Skeletal muscle satellite cell (primary cell): ENCODE measurements at regions not wholly inside any gene's neighbourhood (a gene's known extent, or its start where the extent isn't known, plus 50 kb on each side); places are given as distances from the start of the nearest gene placed in this dataset.

Experiments
- H3K27me3 ChIP-seq: 2 replicates; pipeline ENCODE4 v1.7.0; 2013; ENCODE audit warnings: low read length; ENCODE audit not compliant: control insufficient read depth, insufficient read depth
- H3K36me3 ChIP-seq: 2 replicates; pipeline ENCODE4 v1.7.0; 2013; ENCODE audit warnings: mild to moderate bottlenecking, control low read depth, low read length; ENCODE audit not compliant: insufficient read depth
- H3K4me1 ChIP-seq: 2 replicates; pipeline ENCODE4 v1.7.0; 2013; ENCODE audit warnings: low read length; ENCODE audit not compliant: control insufficient read depth, insufficient read depth
- H3K4me2 ChIP-seq: 2 replicates; pipeline ENCODE4 v1.7.0; 2013; ENCODE audit warnings: mild to moderate bottlenecking, low read length
- H3K4me3 ChIP-seq: 2 replicates; pipeline ENCODE4 v1.7.0; 2013; ENCODE audit warnings: low read length
- H3K9ac ChIP-seq: 2 replicates; pipeline ENCODE4 v1.7.0; 2013; ENCODE audit warnings: mild to moderate bottlenecking, low read depth, low read length, moderate library complexity
- H3K9me3 ChIP-seq: replicated peaks from 2 replicates; pipeline ENCODE4 v1.7.0; 2013; ENCODE audit warnings: mild to moderate bottlenecking, control low read depth, low read length

- Histone ChIP-seq H3K9ac (no peak overlapping the region), H3K36me3 (no peaks in the 10 kb centered on the region), H3K27me3 (no peaks in the 10 kb centered on the region), H3K4me1 (no peaks in the 10 kb centered on the region), H3K4me3 (no peak overlapping the region), H3K9me3 (no peaks in the 10 kb centered on the region), H3K4me2 (no peak overlapping the region)
These were observed 190.7 kb upstream of the TAC1 start for GRCh38 chr7:97541188-97541587.

DNA sequence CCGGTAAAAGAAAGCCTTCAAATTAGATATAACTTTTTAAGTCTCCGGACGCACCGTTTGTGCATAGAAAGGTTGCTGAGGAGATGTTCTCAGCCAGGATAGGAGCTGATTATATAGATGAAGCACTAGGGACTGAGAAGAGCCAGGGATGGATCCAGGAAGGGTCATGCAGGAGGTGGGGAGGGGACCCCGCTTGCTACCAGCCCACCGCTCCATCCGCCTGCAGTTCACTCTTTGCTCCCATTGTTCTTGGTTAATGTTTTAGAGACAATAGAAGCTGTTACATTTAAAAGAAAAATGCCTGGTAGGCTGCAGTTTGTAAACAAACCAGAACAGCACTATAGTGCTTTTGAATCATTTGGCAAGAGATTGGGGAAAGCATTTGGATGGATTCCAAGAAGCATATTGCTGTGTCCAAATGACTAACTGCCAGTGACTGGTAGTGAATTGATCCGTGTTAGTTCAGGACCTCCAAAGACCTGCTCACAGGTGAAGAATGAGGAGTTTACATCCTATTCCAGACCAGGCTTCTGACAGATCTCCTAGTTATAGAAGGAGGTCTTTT, 175.9 kb upstream of the TAC1 start:
- Histone ChIP-seq H3K4me2 (no peak overlapping the region), H3K36me3 (no peaks in the 10 kb centered on the region), H3K9ac (no peak overlapping the region), H3K9me3 (peaks cover 4% of the 10 kb centered on the region), H3K4me1 (no peaks in the 10 kb centered on the region), H3K27me3 (no peaks in the 10 kb centered on the region), H3K4me3 (no peak overlapping the region)

GRCh38 chr7:97565665-97566064, 166.2 kb upstream of the TAC1 start:
- peaks cover 4% of the 10 kb centered on the region for H3K9me3 ChIP-seq

GRCh38 chr7:97573065-97573464, 158.8 kb upstream of the TAC1 start:
- no peak overlapping the region for H3K4me3 ChIP-seq
- H3K9me3 ChIP-seq, result peaks cover 4% of the 10 kb centered on the region
- no peak overlapping the region for H3K4me2 ChIP-seq
- no peaks in the 10 kb centered on the region for H3K4me1 ChIP-seq
- no peaks in the 10 kb centered on the region for H3K36me3 ChIP-seq
- no peaks in the 10 kb centered on the region for H3K27me3 ChIP-seq
- H3K9ac ChIP-seq, result no peak overlapping the region

More at GRCh38 chr7:97565665-97566064, 166.2 kb upstream of the TAC1 start:
- no peaks in the 10 kb centered on the region for H3K36me3 ChIP-seq
- H3K4me3 ChIP-seq, result no peak overlapping the region
- H3K4me2 ChIP-seq, result no peak overlapping the region
- no peak overlapping the region for H3K9ac ChIP-seq
- H3K4me1 ChIP-seq, result no peaks in the 10 kb centered on the region
- no peaks in the 10 kb centered on the region for H3K27me3 ChIP-seq

DNA sequence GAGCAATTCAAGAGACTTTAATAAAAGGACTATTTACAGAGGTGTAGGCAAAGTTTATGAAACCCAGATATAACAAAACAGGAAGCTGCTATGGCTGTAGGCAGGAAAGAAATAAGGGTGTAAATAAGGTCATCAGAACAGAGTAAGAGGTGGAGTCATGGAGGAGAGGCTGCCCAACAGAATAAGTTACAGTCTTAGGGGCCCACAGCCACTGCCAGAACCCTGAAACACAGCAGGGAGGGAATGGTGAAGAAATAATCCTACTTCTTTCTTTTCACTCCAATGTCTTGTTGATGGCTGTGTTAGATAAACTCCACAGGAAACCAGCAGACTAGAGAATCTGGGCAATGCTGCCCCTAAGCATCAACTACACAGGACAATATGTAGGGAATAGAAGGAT, 155.8 kb upstream of the TAC1 start:
- Histone ChIP-seq H3K36me3 (no peaks in the 10 kb centered on the region), H3K4me3 (no peak overlapping the region), H3K9ac (no peak overlapping the region), H3K9me3 (no peaks in the 10 kb centered on the region), H3K4me1 (no peaks in the 10 kb centered on the region), H3K27me3 (no peaks in the 10 kb centered on the region), H3K4me2 (no peak overlapping the region)

DNA sequence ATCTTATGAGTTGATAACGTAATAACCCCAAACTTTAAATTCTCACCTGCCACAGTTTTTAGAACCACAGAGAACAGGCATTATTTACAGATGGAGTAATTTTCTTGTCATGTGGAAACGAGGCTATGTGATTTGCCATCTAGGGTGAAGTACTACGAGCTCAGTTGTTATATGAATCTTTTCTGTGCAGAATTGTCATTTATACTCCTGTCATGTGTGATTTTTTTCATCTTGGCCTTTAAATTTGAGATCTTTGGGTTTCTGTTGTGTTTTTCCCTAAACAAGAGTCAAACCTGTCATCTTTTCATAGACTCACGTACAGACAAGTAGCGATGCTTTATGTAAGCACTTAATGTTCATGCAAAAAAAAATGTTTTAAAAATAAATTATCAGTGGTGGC, 153.7 kb upstream of the TAC1 start:
- H3K4me3 ChIP-seq, result no peak overlapping the region
- no peaks in the 10 kb centered on the region for H3K36me3 ChIP-seq
- H3K9ac ChIP-seq, result no peak overlapping the region
- H3K4me2 ChIP-seq, result no peak overlapping the region
- no peaks in the 10 kb centered on the region for H3K27me3 ChIP-seq
- H3K9me3 ChIP-seq, result no peaks in the 10 kb centered on the region
- H3K4me1 ChIP-seq, result no peaks in the 10 kb centered on the region

DNA sequence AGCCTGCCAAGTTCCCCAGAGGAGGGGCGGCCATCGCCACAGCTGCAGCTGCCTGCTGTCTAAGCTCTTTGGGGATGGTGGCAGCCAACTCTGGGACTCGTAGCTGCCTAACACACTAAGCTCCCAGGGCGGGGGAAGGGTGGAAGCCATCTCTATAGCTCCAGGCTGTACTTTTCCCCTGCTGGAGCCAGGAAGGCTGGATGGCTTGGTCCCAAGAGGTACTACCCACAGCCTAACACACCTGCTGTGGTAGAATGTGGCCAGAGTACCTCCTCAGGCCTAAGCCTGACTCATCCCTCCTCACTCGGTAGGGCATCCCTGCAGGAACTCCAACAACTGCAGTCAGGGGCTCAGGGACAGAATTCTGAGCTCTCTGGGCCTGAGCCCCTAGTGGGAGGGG, 151.7 kb upstream of the TAC1 start:
- Histone ChIP-seq H3K4me2 (no peak overlapping the region), H3K36me3 (no peaks in the 10 kb centered on the region), H3K9me3 (no peaks in the 10 kb centered on the region), H3K4me1 (no peaks in the 10 kb centered on the region), H3K27me3 (no peaks in the 10 kb centered on the region), H3K9ac (no peak overlapping the region), H3K4me3 (no peak overlapping the region)

DNA sequence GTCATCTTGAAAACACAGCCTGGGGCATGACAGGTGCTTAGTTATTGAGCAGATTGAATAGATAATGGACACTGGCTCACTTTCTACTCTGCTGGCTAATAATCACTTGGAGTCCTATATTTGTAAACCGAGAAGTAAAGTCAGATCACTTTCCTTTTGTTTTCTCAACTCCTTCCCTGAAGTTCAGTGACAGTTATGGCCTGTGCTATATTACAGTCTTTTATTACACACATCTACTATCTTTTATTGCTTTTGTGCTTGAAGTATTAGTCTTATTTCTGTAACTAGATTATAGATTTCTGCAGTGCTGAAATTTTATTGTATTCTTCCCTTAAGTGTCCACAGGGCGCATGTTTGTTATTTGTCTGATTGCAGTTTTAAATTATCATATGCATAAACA, 136.4 kb upstream of the TAC1 start:
- no peak overlapping the region for H3K4me3 ChIP-seq
- H3K4me2 ChIP-seq, result no peak overlapping the region
- no peak overlapping the region for H3K9ac ChIP-seq
- H3K36me3 ChIP-seq, result no peaks in the 10 kb centered on the region
- H3K27me3 ChIP-seq, result no peaks in the 10 kb centered on the region
- no peaks in the 10 kb centered on the region for H3K4me1 ChIP-seq
- peaks cover 4% of the 10 kb centered on the region for H3K9me3 ChIP-seq

GRCh38 chr7:97601931-97602457, 129.9 kb upstream of the TAC1 start:
- Histone ChIP-seq H3K4me1 (no peaks in the 10 kb centered on the region), H3K4me3 (no peak overlapping the region), H3K4me2 (no peak overlapping the region), H3K27me3 (no peaks in the 10 kb centered on the region), H3K9me3 (peaks cover 4% of the 10 kb centered on the region), H3K36me3 (no peaks in the 10 kb centered on the region), H3K9ac (no peak overlapping the region)

- H3K9ac ChIP-seq, result no peak overlapping the region
- H3K9me3 ChIP-seq, result peaks cover 6% of the 10 kb centered on the region
- no peak overlapping the region for H3K4me2 ChIP-seq
- no peaks in the 10 kb centered on the region for H3K4me1 ChIP-seq
- H3K27me3 ChIP-seq, result no peaks in the 10 kb centered on the region
- H3K4me3 ChIP-seq, result no peak overlapping the region
- no peaks in the 10 kb centered on the region for H3K36me3 ChIP-seq
These were observed 111.4 kb upstream of the TAC1 start for GRCh38 chr7:97620495-97620894.

DNA sequence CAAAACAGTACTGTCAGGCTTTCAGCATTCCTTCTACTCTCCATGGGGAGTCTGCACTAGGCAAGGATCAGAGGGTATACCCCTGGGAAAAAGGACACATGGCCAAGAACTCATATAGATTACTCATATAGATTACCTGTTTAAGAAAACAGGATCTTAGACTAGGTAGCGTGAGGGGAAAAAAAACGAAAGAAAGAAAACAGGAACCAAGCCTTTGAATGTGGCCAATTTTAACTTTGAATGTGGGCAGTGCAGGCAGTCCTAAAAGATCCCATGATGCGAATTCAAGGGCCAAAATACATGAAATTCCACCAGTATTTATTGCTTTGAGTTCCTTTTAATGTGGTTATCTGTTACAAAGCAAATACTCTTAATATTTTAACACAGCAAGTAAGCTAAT, 108.6 kb upstream of the TAC1 start:
- no peak overlapping the region for H3K4me2 ChIP-seq
- no peaks in the 10 kb centered on the region for H3K4me1 ChIP-seq
- H3K9me3 ChIP-seq, result peaks cover 6% of the 10 kb centered on the region
- H3K27me3 ChIP-seq, result no peaks in the 10 kb centered on the region
- no peak overlapping the region for H3K4me3 ChIP-seq
- no peak overlapping the region for H3K9ac ChIP-seq
- H3K36me3 ChIP-seq, result no peaks in the 10 kb centered on the region

DNA sequence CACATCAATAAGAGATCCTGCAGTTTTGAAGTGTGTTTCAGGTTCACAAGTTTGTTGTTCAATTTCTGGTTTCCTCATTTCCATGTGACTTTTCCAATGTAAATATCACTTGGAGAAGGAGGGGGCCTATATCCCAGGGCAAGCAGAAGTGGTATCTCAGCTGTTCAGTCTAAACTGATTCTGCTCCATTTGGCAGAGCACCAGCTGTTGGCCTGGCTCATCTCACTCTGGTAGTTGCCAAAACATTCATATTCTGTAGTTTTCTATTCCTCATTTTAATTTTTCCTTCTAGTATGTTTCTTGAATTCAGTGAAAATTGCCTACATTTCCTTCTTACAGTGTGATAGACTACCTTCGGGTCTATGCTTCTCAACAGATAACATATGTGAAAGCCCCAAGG, 101.8 kb upstream of the TAC1 start:
- no peak overlapping the region for H3K4me2 ChIP-seq
- H3K36me3 ChIP-seq, result no peaks in the 10 kb centered on the region
- H3K4me1 ChIP-seq, result no peaks in the 10 kb centered on the region
- no peak overlapping the region for H3K4me3 ChIP-seq
- no peaks in the 10 kb centered on the region for H3K27me3 ChIP-seq
- no peaks in the 10 kb centered on the region for H3K9me3 ChIP-seq
- H3K9ac ChIP-seq, result no peak overlapping the region
